GM23248 (cell line): ENCODE measurements at regions not wholly inside any gene's neighbourhood (a gene's known extent, or its start where the extent isn't known, plus 50 kb on each side); places are given as distances from the start of the nearest gene placed in this dataset.

Source experiments
- EZH2 ChIP-seq: fragments of 200-600 bp; sonication (generic); IDR thresholded peaks from 2 replicates; pipeline ENCODE4 v1.6.1; 2018; ENCODE audit warnings: antibody characterized with exemption, mild to moderate bottlenecking; ENCODE audit not compliant: insufficient read depth, poor library complexity, severe bottlenecking
- EZH2phosphoT487 ChIP-seq: fragments of 200-600 bp; sonication (generic); IDR thresholded peaks from 2 replicates; pipeline ENCODE4 v1.6.1; 2018; ENCODE audit warnings: antibody characterized with exemption, moderate library complexity, mild to moderate bottlenecking, low read depth; ENCODE audit not compliant: insufficient read depth

- TF ChIP-seq EZH2phosphoT487 = no peak
- no peak for TF ChIP-seq EZH2
Observed at GRCh38 chr5:99998319-99998718, 536.9 kb upstream of the FAM174A start.
